Peyer's patch (tissue), 4 donors: ENCODE measurements at regions not wholly inside any gene's neighbourhood (a gene's known extent, or its start where the extent isn't known, plus 50 kb on each side); places are given as distances from the start of the nearest gene placed in this dataset.

Experiments used
- DNase-seq, 3 donors: peaks; one replicate each; pipeline ENCODE4 v3.0.0-alpha.2; 2017 to 2019
- H3K27ac ChIP-seq, 4 donors: fragments of 200-600 bp; sonication (generic); one replicate each; pipeline ENCODE4 v1.5.1; 2016 to 2019
- H3K27me3 ChIP-seq, 2 donors: fragments of 200-600 bp; sonication (generic); one replicate each; pipeline ENCODE4 v1.5.1; 2019
- H3K36me3 ChIP-seq, 3 donors: fragments of 200-600 bp; sonication (generic); one replicate each; pipeline ENCODE4 v1.5.1; 2016 to 2019
- H3K4me1 ChIP-seq, 4 donors: fragments of 200-600 bp; sonication (generic); one replicate each; pipeline ENCODE4 v1.5.1; 2016 to 2019
- H3K4me3 ChIP-seq, 4 donors: fragments of 200-600 bp; sonication (generic); 1 replicate in 3 of 4; 2 replicates in 1 of 4; pipeline ENCODE4 v1.5.1; 2016 to 2019; ENCODE audit warnings: mild to moderate bottlenecking in 1 of 4
- H3K9me3 ChIP-seq, 4 donors: fragments of 200-600 bp; sonication (generic); one replicate each; pipeline ENCODE4 v1.5.1; 2016 to 2019; ENCODE audit warnings: mild to moderate bottlenecking in 1 of 4
- CTCF ChIP-seq, 6 experiments: fragments of 450-650 bp in 4 of 6; fragments of 200-600 bp in 2 of 6; sonication (generic) in 1 of 6; IDR thresholded peaks; one replicate each; pipeline ENCODE4 v1.5.1; 2017 to 2019; ENCODE audit warnings: antibody characterized with exemption in 6 of 6, mild to moderate bottlenecking in 3 of 6, moderate library complexity in 1 of 6
- POLR2A ChIP-seq, 2 donors: fragments of 450-650 bp; IDR thresholded peaks; one replicate each; pipeline ENCODE4 v1.5.1; 2017; ENCODE audit warnings: antibody characterized with exemption in 2 of 2, mild to moderate bottlenecking in 2 of 2, moderate library complexity in 2 of 2

- TF ChIP-seq CTCF (IDR thresholded peaks at IDR 0.05): no peak
- TF ChIP-seq POLR2A (IDR thresholded peaks at IDR 0.05): no peak
- Histone ChIP-seq H3K27me3 (no peaks in the 10 kb centered on the region), H3K9me3 (no peaks in the 10 kb centered on the region), H3K36me3 (no peaks in the 10 kb centered on the region), H3K4me3 (no peak overlapping the region), H3K27ac (no peak overlapping the region), H3K4me1 (no peaks in the 10 kb centered on the region)
- DNase-seq: no peak
Observed at GRCh38 chr9:79268806-79269205, 303.0 kb upstream of the TLE4 start.

DNA sequence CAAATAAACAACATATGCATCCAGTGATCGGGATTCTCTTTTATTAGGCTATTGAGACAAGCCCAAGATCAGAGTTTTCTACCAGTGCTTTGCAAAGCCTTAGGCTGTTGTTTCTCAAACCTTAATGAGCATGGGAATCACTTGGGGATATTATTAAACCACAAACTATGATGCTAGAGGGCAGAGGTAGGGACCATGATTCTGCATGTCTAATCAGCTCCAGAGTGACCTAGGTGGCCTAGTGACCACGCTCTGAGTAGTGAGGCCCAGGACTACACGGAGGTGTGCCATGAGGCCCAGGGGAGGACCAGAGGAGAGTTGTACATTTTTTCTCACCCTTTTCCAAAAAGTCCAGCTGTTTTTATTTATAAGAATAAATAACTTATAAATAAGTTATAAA lies 298.5 kb upstream of the TLE4 start:
- Histone ChIP-seq H3K4me1 (no peaks in the 10 kb centered on the region), H3K9me3 (no peaks in the 10 kb centered on the region), H3K27me3 (no peaks in the 10 kb centered on the region), H3K27ac (no peak overlapping the region), H3K4me3 (no peak overlapping the region), H3K36me3 (no peaks in the 10 kb centered on the region)
- TF ChIP-seq CTCF (IDR thresholded peaks at IDR 0.05): no peak
- TF ChIP-seq POLR2A (IDR thresholded peaks at IDR 0.05): no peak
- DNase-seq: no peak

- H3K36me3 ChIP-seq: no peaks in the 10 kb centered on the region
- no peak overlapping the region for H3K27ac ChIP-seq
- H3K27me3 ChIP-seq: no peaks in the 10 kb centered on the region
- H3K4me1 ChIP-seq: no peaks in the 10 kb centered on the region
- no peak for DNase-seq
- H3K4me3 ChIP-seq: no peak overlapping the region
- TF ChIP-seq CTCF (IDR thresholded peaks at IDR 0.05): no peak
- TF ChIP-seq POLR2A (IDR thresholded peaks at IDR 0.05): no peak
- no peaks in the 10 kb centered on the region for H3K9me3 ChIP-seq
Observed at GRCh38 chr9:79279356-79279755, 292.4 kb upstream of the TLE4 start.

- no peaks in the 10 kb centered on the region for H3K27me3 ChIP-seq
Observed at GRCh38 chr9:79280691-79281090, 291.1 kb upstream of the TLE4 start.

DNA sequence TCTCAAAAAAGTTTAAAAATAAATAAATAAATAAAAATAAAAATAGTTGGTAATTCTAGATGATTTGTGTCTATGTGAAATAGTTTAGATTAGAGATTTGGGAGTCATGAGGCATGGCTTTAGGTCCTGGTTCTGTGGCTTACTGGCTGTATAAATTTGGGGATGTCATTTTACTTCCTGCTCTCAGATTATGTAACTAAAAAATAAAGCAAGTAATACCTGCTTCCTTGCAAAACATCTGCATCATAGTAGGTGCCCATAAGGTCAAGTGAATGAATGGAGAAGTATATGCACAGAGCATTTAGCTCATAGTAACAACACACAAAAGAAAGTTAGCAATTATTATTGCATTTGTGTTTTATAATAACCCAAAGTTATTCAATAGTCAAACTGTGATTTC lies 287.7 kb upstream of the TLE4 start:
- no peak for DNase-seq
- H3K27me3 ChIP-seq: no peaks in the 10 kb centered on the region

More at GRCh38 chr9:79280691-79281090, 291.1 kb upstream of the TLE4 start:
- H3K36me3 ChIP-seq: no peaks in the 10 kb centered on the region
- no peak for TF ChIP-seq CTCF (IDR thresholded peaks at IDR 0.05)
- TF ChIP-seq POLR2A (IDR thresholded peaks at IDR 0.05): no peak
- H3K9me3 ChIP-seq: no peaks in the 10 kb centered on the region
- H3K27ac ChIP-seq: no peak overlapping the region
- no peak for DNase-seq
- no peaks in the 10 kb centered on the region for H3K4me1 ChIP-seq
- H3K4me3 ChIP-seq: no peak overlapping the region

More for the DNA sequence above, 287.7 kb upstream of the TLE4 start:
- Histone ChIP-seq H3K9me3 (no peaks in the 10 kb centered on the region), H3K4me1 (no peaks in the 10 kb centered on the region), H3K27ac (no peak overlapping the region), H3K36me3 (no peaks in the 10 kb centered on the region), H3K4me3 (no peak overlapping the region)
- TF ChIP-seq CTCF (IDR thresholded peaks at IDR 0.05): no peak
- no peak for TF ChIP-seq POLR2A (IDR thresholded peaks at IDR 0.05)
